GM19463 (cell line): ENCODE measurements at regions not wholly inside any gene's neighbourhood (a gene's known extent, or its start where the extent isn't known, plus 50 kb on each side); places are given as distances from the start of the nearest gene placed in this dataset.
A peak's percentile ranks its signal among the peaks of the same experiment; 100 is the strongest.
"Not testable (repeated sequence)": the region's sequence is repeated elsewhere in the genome, so short reads cannot be mapped to it uniquely, and the experiment has no call there.

ENCODE experiments used
- ATAC-seq: cut with Tn5 transposase; IDR thresholded peaks from one replicate; pipeline ENCODE4 v1.9.1; 2021; ENCODE audit warnings: mild to moderate bottlenecking, moderate library complexity; ENCODE audit not compliant: unreplicated experiment

- ATAC-seq: peak; percentile 76
Measured at GRCh38 chr16:10312784-10313724, 72.8 kb upstream of the ATF7IP2 start.

GRCh38 chr16:10314317-10314716, 71.5 kb upstream of the ATF7IP2 start:
- no peak for ATAC-seq

DNA sequence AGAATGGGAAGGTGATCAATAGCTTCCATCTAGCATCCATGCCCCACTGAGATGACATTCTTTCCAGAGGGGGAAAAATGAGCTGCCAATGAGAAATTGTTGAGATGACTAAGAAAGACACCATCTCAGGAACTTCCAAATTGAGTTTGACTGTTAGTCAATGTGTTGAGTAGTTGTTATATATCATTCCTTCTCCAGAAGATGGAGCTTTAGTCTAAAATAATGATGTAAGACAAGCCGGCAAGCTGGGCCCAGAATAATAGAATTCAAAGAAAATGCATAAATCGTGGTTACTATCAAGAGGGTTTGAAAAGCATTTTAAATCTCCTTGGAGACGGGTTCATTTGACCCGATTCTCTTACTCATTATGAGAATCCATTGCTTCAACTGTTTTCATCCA, 71.0 kb upstream of the ATF7IP2 start:
- no peak for ATAC-seq

DNA sequence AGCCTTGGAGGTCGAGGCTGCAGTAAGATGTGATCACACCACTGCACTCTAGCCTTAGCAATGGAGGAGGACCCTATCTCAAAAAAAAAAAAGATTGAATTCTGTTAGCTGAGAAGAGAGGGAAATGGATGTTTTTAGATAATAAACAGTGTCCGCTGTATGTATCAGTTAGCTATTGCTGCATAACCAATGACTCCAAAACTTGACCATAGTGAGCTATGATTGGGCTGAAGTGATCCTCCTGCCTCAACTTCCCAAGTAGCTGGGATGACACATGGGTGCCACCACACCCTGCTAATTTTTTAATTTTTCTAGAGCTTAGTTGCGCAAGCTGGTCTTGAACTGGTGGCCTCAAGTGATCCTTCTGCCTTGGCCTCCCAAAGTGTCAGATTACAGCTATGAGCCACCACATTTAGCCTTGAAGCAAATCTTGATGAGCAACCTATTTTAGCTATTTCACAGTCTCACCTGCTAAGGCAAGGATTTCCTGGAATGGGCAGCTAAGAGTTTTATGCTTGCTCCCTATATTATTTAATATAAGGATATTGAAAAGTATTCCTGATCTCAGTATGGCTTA, 68.3 kb upstream of the ATF7IP2 start:
- no peak for ATAC-seq

GRCh38 chr16:10318798-10319500, 66.9 kb upstream of the ATF7IP2 start:
- no peak for ATAC-seq

- ATAC-seq: no peak
Measured at GRCh38 chr16:10321407-10322387, 64.2 kb upstream of the ATF7IP2 start.

GRCh38 chr16:10322723-10323527, 62.9 kb upstream of the ATF7IP2 start:
- ATAC-seq: no peak

DNA sequence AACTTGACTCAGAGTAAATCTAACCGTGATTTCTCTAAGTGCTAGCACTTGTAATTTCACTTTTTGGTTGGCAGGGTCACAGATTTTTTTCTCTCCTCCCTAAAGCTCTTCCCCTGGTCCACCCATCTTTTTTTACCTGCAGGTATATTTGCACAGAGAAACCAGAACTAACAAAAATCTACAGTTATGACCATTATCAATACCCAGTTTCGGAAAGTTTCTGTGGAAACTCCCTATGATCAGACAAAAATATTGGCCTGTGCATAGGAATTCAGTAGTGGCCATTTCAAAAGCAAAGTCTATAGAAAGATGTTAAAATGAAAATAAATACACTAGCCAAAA, 62.4 kb upstream of the ATF7IP2 start:
- no peak for ATAC-seq

GRCh38 chr16:10324210-10324609, 61.7 kb upstream of the ATF7IP2 start:
- ATAC-seq: no peak

- ATAC-seq: no peak
Measured at GRCh38 chr16:10325783-10326543, 59.9 kb upstream of the ATF7IP2 start.

- no peak for ATAC-seq
Measured at GRCh38 chr16:10326647-10327046, 59.2 kb upstream of the ATF7IP2 start.

- not testable (repeated sequence) for ATAC-seq
Measured at GRCh38 chr16:10328291-10328690, 57.6 kb upstream of the ATF7IP2 start.

DNA sequence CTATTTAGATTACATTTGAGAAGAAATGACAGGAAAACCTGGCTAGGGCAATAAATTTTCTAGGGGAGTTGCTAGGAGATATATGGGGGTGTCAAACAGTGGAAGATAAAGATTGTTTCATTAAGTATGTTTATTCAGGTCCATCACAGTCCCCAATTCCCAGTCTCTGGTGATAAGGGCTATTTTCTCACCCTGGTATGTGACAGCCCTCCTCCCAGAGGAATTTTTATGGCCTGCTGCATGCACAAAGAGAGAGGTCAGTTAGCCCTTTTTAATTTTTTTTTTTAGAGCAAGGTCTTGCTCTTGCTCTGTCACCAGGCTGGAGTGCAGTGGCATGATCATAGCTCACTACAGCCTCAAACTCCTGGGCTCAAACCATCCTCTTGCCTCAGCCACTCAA, 53.6 kb upstream of the ATF7IP2 start:
- no peak for ATAC-seq

- no peak for ATAC-seq
Measured at GRCh38 chr16:10332775-10333174, 53.1 kb upstream of the ATF7IP2 start.

DNA sequence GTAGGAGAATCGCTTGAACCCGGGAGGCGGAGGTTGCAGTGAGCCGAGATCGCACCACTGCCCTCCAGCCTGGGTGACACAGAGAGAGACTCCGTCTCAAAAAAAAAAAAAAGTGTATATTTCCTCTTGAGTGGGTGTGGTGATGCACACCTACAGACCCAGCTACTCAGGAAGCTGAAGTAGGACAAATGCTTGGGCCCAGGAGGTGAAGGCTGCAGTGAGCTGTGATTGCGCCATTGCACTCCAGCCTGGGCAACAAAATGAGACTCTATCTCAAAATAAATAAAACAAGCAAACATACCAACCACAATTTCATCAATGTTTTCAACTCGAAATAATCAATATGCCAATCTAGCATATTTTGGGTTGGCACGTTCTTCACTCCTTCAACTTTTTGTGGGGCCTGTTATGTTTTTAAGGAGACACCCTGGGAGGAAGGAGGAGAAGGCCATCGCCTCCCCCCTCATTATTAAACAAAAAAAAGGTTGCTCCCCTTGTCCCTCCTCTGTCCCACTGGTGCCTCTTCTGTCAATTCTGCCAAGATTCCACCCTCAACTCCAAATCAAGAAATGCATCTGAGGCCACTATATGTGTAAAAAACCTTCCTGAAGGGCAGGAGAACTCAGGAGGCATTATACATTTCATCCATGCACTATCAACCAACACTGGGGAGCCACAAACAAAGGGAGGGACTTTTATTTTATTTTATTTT, 52.4 kb upstream of the ATF7IP2 start:
- ATAC-seq: no peak

GRCh38 chr16:10335681-10336080, 50.2 kb upstream of the ATF7IP2 start:
- no peak for ATAC-seq
